WERI-Rb-1 (cell line): ENCODE measurements at regions not wholly inside any gene's neighbourhood (a gene's known extent, or its start where the extent isn't known, plus 50 kb on each side); places are given as distances from the start of the nearest gene placed in this dataset.

ENCODE experiments used
- DNase-seq: peaks from one replicate; pipeline ENCODE4 v3.0.0-alpha.2; 2020
- H3K27ac ChIP-seq: fragments of 250-450 bp; sonication (Bioruptor Pico); 2 replicates; pipeline ENCODE4 v1.5.1; 2020; ENCODE audit warnings: mild to moderate bottlenecking, moderate library complexity
- H3K27me3 ChIP-seq: fragments of 250-450 bp; sonication (Bioruptor Pico); 2 replicates; pipeline ENCODE4 v1.5.1; 2021; ENCODE audit warnings: mild to moderate bottlenecking, low read depth, moderate library complexity; ENCODE audit not compliant: insufficient read depth, severe bottlenecking
- H3K36me3 ChIP-seq: fragments of 250-450 bp; sonication (Bioruptor Pico); 2 replicates; pipeline ENCODE4 v1.5.1; 2020; ENCODE audit warnings: mild to moderate bottlenecking, moderate library complexity
- H3K4me3 ChIP-seq: 2 replicates; pipeline ENCODE4 v1.5.1; 2011; ENCODE audit warnings: low read depth, mild to moderate bottlenecking, control low read depth, low read length
- H3K9me3 ChIP-seq: fragments of 250-450 bp; sonication (Bioruptor Pico); 2 replicates; pipeline ENCODE4 v1.5.1; 2021; ENCODE audit warnings: mild to moderate bottlenecking, moderate library complexity; ENCODE audit not compliant: severe bottlenecking
- TF ChIP-seq, protein P1 (sequence below): IDR thresholded peaks from 2 replicates; pipeline ENCODE4 v1.5.1; 2011; ENCODE audit warnings: low read depth, mild to moderate bottlenecking, control low read depth, inconsistent platforms, low read length

DNA sequence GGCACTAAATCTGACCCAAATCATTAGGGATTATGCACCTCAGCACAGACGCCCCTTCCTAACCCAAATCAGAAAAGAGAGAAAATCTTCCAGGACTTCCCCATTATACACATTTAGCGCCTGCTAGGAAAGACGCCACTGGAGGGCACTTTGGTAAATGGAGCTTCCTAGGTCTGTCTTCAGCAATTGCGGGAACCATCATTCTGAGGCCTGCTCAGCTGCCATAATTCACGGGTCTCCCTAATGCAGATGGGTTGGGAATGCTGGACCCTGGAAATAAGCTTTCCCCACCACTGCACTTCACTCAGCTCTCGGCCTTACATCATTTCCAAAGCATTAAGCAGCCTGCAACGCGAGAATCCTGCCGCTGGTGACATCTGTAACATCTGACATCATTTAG lies 86.2 kb upstream of the OPCML start:
- Histone ChIP-seq H3K4me3 (no peak overlapping the region), H3K36me3 (no peaks in the 10 kb centered on the region), H3K27me3 (no peaks in the 10 kb centered on the region), H3K27ac (no peak overlapping the region), H3K9me3 (no peaks in the 10 kb centered on the region)
- TF ChIP-seq, protein P1, sequence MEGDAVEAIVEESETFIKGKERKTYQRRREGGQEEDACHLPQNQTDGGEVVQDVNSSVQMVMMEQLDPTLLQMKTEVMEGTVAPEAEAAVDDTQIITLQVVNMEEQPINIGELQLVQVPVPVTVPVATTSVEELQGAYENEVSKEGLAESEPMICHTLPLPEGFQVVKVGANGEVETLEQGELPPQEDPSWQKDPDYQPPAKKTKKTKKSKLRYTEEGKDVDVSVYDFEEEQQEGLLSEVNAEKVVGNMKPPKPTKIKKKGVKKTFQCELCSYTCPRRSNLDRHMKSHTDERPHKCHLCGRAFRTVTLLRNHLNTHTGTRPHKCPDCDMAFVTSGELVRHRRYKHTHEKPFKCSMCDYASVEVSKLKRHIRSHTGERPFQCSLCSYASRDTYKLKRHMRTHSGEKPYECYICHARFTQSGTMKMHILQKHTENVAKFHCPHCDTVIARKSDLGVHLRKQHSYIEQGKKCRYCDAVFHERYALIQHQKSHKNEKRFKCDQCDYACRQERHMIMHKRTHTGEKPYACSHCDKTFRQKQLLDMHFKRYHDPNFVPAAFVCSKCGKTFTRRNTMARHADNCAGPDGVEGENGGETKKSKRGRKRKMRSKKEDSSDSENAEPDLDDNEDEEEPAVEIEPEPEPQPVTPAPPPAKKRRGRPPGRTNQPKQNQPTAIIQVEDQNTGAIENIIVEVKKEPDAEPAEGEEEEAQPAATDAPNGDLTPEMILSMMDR = 0 out of 2 replicates have a peak, but pooled peaks have one; percentile 11
- DNase-seq = no peak

DNA sequence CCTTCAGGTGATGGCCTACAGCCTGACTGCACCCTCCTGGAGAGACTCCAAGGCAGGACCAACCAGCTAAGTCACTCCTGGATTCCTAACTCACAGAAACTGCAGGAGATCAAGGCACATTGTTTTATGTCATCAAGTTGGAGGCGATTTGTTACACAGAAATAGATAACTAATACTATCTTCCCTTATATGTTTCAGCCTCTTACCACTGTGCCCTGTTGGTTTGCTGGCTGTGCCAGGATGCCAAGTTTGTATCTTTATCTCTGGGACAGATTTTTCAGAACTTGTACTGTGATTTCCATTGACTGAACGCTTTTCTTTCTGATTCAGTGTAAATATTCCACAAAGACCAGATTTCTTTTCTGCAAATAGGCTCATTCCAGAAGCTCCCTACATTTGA lies 76.2 kb upstream of the OPCML start:
- Histone ChIP-seq H3K36me3 (no peaks in the 10 kb centered on the region), H3K4me3 (no peak overlapping the region), H3K27ac (no peak overlapping the region), H3K9me3 (no peaks in the 10 kb centered on the region), H3K27me3 (no peaks in the 10 kb centered on the region)
- DNase-seq = no peak
- TF ChIP-seq, protein P1 = no peak

DNA sequence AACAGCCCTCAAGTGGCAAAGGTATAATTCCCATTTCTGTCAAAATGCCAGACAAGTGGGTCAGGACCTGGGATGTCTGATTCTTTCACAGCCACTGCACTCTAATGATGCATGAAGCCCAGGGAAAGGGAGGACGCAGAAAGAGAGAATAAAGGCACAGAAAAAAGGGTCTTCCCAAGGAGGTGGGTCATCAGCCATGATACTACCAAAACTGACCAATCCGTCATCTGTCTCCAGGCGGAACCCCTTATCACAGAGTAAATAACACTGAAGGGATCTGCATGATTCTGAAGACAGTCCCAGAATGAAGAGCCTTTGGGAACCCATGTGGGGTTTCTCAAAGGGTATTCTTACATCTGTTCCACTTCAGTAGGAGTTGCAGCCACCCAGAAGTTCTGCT lies 73.8 kb upstream of the OPCML start:
- TF ChIP-seq, protein P1 = no peak
- H3K36me3 ChIP-seq = no peaks in the 10 kb centered on the region
- no peak overlapping the region for H3K27ac ChIP-seq
- peaks cover 3% of the 10 kb centered on the region for H3K9me3 ChIP-seq
- no peak overlapping the region for H3K4me3 ChIP-seq
- no peaks in the 10 kb centered on the region for H3K27me3 ChIP-seq
- DNase-seq = no peak

DNA sequence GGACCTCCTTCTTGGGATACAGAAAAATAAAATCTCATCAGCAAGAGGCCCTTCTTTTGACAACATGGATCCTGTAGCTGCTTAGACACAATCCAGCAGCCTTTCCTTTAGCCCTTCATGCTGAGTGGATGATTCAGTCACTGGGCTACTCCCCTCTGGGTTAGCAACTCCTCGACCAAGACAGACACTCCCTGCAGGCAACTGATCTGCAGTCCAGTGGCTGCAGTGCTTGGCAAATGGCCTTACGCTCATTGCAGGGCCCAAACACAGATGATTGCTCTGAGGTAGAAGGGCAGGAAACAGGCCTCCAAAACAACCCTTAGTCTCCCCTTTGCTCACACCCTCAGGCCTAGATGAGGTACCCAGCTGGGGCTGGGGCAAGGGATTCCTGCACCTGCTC lies 73.2 kb upstream of the OPCML start:
- DNase-seq = no peak
- no peak overlapping the region for H3K27ac ChIP-seq
- H3K4me3 ChIP-seq = no peak overlapping the region
- H3K9me3 ChIP-seq = peaks cover 3% of the 10 kb centered on the region
- no peaks in the 10 kb centered on the region for H3K27me3 ChIP-seq
- no peaks in the 10 kb centered on the region for H3K36me3 ChIP-seq
- TF ChIP-seq, protein P1 = no peak

DNA sequence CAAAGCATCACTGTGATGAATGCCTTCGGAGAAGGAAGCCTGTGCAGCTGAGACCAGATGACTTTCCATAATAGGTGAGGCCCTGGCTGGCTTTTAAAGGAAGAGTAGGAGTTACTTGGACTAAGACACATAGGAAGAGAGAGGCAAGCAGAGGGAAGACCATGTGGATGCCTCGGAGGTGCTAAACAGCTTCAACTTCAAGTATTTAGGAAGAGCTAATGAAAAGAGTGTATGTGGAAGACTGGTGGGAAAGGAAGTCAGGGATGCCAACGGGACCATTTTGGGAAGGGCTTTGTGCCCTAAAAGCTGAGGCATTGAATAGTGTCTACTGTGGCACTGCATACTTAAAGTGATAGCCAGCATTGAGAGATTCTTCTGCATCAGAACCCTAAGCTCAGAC lies 69.3 kb upstream of the OPCML start:
- DNase-seq = no peak
- Histone ChIP-seq H3K9me3 (peaks cover 3% of the 10 kb centered on the region), H3K36me3 (no peaks in the 10 kb centered on the region), H3K27ac (no peak overlapping the region), H3K4me3 (no peak overlapping the region), H3K27me3 (no peaks in the 10 kb centered on the region)
- TF ChIP-seq, protein P1 = no peak

DNA sequence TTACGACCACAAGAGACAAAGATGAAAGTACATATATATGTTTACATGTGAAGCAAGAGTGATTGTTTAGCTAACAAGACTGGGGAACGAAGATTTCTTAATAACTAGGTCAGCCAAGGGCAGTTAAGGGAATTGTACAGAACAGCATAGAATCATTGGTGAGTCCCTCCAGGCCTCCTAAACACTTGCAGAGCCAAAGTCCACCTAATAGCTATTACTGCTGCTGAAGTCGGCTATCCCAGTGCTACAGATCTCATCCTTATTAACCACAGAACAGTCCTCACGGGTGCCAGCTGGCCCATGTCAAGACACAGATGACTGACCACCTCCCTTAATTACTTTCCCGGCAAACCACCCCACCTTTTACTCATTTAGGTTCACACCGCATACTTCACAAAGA lies 68.5 kb upstream of the OPCML start:
- H3K27ac ChIP-seq = no peak overlapping the region
- no peaks in the 10 kb centered on the region for H3K36me3 ChIP-seq
- H3K9me3 ChIP-seq = peaks cover 3% of the 10 kb centered on the region
- DNase-seq = peak; percentile 20
- H3K4me3 ChIP-seq = no peak overlapping the region
- no peaks in the 10 kb centered on the region for H3K27me3 ChIP-seq
- TF ChIP-seq, protein P1 = no peak
